Stimulated activated CD4-positive, alpha-beta T cell treated with anti-CD3 and anti-CD28 coated beads, Interleukin-4, amount 100 ng/mL, for 24 hours (primary cell): ENCODE measurements at regions not wholly inside any gene's neighbourhood (a gene's known extent, or its start where the extent isn't known, plus 50 kb on each side); places are given as distances from the start of the nearest gene placed in this dataset.

Source experiments
- DNase-seq: peaks from one replicate; pipeline ENCODE4 v3.0.0-alpha.2; 2020

DNA sequence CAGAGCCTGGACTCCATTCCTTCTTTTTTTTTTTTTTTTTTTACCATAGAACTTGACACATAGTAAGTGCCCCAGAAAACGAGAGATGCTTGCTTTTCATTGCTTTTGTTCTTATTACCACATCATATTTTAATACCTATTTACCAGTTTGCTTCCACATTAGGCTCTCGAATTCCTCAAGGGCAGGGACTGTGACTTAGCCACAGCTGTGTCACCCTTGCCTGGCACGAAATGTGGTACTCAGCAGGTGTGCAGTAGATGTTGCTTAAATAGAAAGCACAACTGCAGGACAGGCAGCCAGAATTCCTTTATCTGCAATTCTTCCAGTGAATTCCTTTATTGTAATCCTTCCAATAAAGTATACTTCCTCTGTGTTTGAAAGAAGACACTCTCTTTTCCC is 393.0 kb downstream of the HAPSTR1 start:
- no peak for DNase-seq

GRCh38 chr16:9484881-9485280 is 393.4 kb downstream of the HAPSTR1 start:
- DNase-seq: no peak

- no peak for DNase-seq
Measured at GRCh38 chr16:9489835-9490467, 398.5 kb downstream of the HAPSTR1 start.

GRCh38 chr16:9495824-9496223 is 404.4 kb downstream of the HAPSTR1 start:
- no peak for DNase-seq

DNA sequence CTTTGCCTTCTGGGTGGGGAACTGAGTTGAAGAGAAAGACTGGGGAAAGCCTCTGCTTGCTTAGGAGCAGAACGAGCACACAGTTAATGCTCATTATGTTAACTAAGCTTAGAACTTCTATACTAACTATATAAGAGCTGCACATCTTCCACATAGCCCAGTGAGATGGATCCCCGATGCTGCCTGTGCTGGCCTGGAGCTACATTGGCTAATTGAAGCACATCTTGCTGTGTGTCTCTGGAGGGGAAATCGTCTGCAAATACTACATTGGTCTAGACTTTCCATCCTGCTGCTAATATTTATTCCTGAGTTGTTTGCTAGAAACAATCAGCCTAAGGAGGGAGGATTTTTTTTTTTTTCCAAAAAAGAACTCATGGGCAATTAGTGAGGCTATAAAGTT is 406.3 kb downstream of the HAPSTR1 start:
- DNase-seq: no peak

DNA sequence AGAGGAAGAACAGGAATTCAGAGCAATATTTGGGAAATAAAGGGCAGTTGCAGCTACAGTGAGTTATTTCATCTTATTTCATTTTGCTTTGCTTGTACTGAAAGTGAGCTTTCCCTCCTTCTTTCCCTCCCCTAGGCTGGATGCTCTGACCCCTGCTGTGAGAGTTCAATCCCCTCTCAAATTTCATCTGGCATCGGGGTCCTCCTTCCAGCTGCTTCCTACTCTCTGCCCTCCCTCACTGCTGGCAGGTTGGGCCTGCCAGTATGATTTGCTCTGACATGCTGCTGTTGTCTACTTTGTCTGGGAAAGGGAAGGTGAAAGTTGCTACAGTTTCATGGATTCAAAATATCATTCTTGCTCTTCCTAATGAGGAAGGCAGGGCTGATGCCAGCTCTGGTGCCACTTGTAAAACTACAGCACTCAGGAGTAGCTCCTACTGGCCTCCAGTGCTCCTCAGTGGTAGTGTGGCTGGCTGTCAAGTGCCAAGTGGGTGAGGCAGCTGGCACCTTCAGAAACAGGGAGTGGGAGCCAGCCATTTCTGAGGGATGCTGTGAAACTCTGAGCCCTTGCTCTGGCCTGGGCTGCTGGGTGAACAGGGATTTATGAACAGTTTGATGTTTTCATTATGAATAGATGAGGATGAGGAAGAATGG is 408.6 kb downstream of the HAPSTR1 start:
- DNase-seq: no peak

DNA sequence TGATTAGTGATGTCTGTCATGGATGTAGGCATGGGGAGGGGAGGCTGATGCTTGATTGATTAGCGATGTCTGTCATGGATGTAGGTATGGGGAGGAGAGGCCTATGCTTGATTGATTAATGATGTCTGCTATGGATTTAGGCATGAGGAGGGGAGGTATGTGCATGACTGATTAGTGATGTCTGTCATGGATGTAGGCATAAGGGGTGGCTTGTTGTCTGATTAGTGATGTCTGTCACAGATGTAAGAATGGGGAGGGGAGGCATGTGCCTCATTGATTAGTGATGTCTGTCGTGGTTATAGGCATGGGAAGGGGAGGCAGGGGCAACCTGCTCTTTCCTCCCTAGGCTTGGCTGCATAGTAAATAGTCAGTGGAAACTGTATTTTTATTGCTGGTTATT is 409.4 kb downstream of the HAPSTR1 start:
- no peak for DNase-seq

GRCh38 chr16:9503251-9503984 is 412.0 kb downstream of the HAPSTR1 start:
- DNase-seq: no peak

- DNase-seq: no peak
Measured at GRCh38 chr16:9508328-9508936, 417.0 kb downstream of the HAPSTR1 start.

- no peak for DNase-seq
Measured at GRCh38 chr16:9509663-9510062, 418.2 kb downstream of the HAPSTR1 start.

GRCh38 chr16:9511389-9511788 is 419.9 kb downstream of the HAPSTR1 start:
- DNase-seq: no peak

DNA sequence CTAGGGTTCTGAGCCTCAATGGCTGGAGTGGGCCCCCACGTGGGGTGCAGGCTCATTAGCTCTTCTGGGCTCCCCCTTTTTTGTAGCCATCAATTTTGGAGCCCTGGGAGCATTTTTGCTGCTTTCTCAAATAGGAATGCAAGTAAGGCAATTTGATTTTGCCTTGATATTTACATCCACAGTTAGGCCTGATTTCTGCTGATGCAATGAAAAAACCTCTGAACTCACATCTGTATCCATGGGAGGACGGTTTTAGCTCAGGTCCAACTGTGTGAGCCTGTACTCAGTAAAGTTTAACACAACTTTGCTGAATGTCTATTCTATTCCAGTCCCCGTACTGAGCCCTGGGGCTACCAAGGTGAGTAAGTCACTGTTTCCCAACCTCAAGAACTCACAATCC is 425.0 kb downstream of the HAPSTR1 start:
- no peak for DNase-seq

- no peak for DNase-seq
Measured at GRCh38 chr16:9518051-9518450, 426.6 kb downstream of the HAPSTR1 start.

- no peak for DNase-seq
Measured at GRCh38 chr16:9518581-9518980, 427.1 kb downstream of the HAPSTR1 start.

GRCh38 chr16:9521749-9522370 is 430.4 kb downstream of the HAPSTR1 start:
- no peak for DNase-seq

DNA sequence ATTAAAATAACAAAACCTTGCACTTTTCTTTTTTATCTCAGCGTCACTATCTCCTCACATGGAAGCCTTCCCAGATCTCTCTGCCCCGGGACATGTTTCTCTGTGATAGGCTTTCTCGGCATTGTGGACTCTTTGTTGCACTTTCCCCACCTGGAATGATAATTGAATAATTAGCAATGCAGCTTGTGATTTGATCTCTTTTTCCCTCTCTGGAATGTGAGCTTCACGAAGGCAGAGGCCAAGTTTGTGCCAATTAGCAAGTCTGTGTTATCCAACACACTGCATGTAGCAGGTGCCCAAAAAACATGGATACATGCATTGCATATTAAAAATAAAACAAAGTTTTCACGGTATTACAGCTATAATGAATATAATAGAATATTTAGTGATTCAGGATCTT is 431.2 kb downstream of the HAPSTR1 start:
- no peak for DNase-seq

DNA sequence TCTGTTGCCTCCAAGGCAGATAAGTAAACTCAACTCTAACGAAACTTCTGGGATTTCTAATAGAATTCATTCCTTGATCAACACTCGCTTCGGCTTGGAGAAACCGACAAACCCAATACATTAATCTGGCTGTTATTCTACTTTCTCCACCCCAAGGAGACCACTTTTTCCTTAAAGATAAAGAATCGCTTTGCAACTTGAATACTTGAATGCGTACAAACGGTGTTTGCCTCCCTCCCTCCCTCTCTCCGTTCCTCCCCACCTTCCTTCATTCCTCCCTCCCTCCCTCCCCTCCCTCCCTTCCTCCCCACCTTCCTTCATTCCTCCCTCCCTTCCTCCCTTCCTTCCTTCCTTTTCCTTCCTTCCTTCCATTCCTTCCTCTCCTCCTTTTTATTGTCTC is 432.6 kb downstream of the HAPSTR1 start:
- DNase-seq: no peak

DNA sequence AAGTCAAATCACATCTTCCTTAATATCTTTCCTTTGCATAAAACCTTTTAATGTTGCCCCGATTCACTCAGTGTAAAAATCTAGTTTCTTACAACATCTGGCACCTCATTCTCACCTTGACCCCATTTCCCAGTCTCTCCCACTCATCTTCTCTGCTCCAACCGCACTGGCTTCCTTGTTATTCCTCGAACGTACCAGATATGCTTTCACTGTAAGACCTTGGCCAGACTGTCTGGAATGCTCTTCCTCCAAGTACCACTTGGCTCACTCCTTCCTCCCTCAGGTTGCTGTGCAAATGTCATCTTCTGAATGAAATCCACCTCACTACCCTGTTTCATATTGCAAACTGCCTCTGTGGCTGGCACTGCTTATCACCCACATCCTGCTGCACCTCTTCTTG is 433.6 kb downstream of the HAPSTR1 start:
- no peak for DNase-seq

DNA sequence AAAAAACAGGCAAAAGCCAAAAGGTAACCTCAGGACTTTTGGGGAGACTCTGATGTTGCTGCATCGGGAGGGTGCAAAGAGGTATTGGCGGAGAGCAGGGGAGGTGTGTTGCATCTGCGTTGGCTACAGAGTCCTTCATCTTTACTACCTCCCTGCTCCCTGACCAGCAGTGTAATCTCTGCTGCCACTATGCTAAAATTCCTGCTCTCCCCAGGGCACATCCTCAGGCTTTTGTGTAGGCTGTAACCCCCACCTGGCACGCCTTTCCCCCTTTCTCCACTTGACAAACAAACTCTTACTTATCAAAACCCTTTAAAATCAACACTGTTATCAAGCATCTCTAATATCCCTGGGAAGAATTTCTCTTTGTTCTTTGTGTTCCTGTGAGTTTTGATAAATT is 435.3 kb downstream of the HAPSTR1 start:
- no peak for DNase-seq

DNA sequence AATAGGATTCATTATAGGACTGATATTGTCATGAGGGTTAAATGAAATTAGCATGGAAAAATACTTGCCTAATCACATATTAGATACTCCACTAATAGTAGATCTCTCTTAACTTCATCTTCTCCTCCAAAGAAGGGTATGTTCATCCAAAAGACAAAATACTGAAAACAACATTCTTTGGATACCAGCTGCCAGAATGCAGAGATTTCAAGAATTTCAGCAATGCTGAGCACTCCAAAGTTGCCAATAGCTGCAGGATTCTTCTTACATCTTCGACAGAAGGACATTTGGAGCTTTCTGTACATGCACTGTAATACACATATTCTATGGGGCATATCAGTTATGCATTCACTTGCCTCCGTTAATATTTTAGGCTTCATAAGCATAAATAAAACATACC is 436.5 kb downstream of the HAPSTR1 start:
- no peak for DNase-seq

GRCh38 chr16:9528511-9529079 is 437.2 kb downstream of the HAPSTR1 start:
- DNase-seq: no peak

DNA sequence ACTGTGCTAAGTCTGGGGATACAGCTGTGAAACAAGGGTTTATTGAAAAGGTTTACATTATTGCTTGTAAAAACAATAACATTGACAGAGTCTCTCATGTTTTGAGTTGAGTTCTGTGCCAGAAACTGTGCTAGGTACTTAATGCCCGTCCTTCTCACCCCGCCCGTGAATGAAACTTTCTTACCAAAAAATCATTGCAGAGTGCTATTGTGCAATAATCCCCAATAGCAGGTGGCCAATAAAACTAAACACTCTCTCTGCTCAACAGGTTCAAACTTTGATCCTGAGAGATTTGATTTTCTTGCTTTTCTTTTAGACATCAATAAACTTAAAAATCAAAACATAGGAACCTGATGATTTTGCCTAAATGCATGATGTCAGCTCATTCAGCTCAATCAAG is 441.6 kb downstream of the HAPSTR1 start:
- no peak for DNase-seq

DNA sequence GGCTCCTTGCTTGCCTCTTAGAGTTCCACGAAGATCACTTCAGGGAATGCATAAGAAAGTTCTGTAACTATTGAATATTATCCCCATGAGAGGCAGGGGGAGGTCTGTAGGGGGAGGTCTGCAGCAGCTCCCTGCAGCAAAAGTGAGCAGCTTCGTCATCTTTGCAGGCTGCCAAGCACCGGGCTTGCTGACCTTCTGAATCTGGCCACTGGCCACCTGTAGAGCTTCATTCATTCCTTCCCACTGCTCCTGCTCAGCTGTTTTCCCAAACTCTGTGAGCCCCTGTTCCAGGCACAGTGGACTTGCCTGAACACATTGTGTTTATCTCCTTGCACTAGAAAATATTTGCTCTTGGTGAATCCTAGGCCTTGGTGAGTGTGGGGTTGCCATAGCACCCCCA is 443.3 kb downstream of the HAPSTR1 start:
- DNase-seq: no peak
